GM23248 (cell line): ENCODE measurements at regions not wholly inside any gene's neighbourhood (a gene's known extent, or its start where the extent isn't known, plus 50 kb on each side); places are given as distances from the start of the nearest gene placed in this dataset.
A peak's percentile ranks its signal among the peaks of the same experiment; 100 is the strongest.

Source experiments
- DNase-seq: peaks from one replicate; pipeline ENCODE4 v3.0.0-alpha.2; 2015
- H2AFZ ChIP-seq: fragments of 200-600 bp; sonication (generic); 2 replicates; pipeline ENCODE4 v1.6.1; 2016; ENCODE audit warnings: antibody characterized with exemption
- H3F3A ChIP-seq: fragments of 200-600 bp; sonication (generic); 2 replicates; pipeline ENCODE4 v1.6.1; 2016; ENCODE audit warnings: mild to moderate bottlenecking, antibody characterized with exemption, mixed run types; ENCODE audit not compliant: insufficient read depth
- H3K27ac ChIP-seq: fragments of 200-600 bp; sonication (generic); 2 replicates; pipeline ENCODE4 v1.5.1; 2016; ENCODE audit warnings: mild to moderate bottlenecking
- H3K27me3 ChIP-seq: fragments of 200-600 bp; sonication (generic); replicated peaks from 2 replicates; pipeline ENCODE4 v1.6.1; 2016; ENCODE audit warnings: mild to moderate bottlenecking; ENCODE audit not compliant: insufficient read depth
- H3K36me3 ChIP-seq: fragments of 200-600 bp; sonication (generic); 2 replicates; pipeline ENCODE4 v1.6.1; 2016; ENCODE audit warnings: low read depth, mild to moderate bottlenecking
- H3K4me1 ChIP-seq: fragments of 200-600 bp; sonication (generic); 2 replicates; pipeline ENCODE4 v1.6.1; 2016; ENCODE audit warnings: mild to moderate bottlenecking; ENCODE audit not compliant: insufficient read depth
- H3K4me2 ChIP-seq: fragments of 200-600 bp; sonication (generic); one replicate; pipeline ENCODE4 v1.6.1; 2016; ENCODE audit warnings: mild to moderate bottlenecking; ENCODE audit not compliant: unreplicated experiment
- H3K4me3 ChIP-seq: fragments of 200-600 bp; sonication (generic); 2 replicates; pipeline ENCODE4 v1.5.1; 2016; ENCODE audit warnings: mild to moderate bottlenecking
- H3K79me2 ChIP-seq: fragments of 200-600 bp; sonication (generic); 2 replicates; pipeline ENCODE4 v1.6.1; 2016; ENCODE audit warnings: mild to moderate bottlenecking; ENCODE audit not compliant: insufficient read depth
- H3K9ac ChIP-seq: fragments of 200-600 bp; sonication (generic); 2 replicates; pipeline ENCODE4 v1.6.1; 2016; ENCODE audit warnings: mild to moderate bottlenecking
- H3K9me2 ChIP-seq: fragments of 200-600 bp; sonication (generic); 2 replicates; pipeline ENCODE4 v1.6.1; 2016; ENCODE audit warnings: mixed run types, mild to moderate bottlenecking, moderate library complexity; ENCODE audit not compliant: insufficient read depth
- H3K9me3 ChIP-seq: fragments of 200-600 bp; sonication (generic); one replicate; pipeline ENCODE4 v1.6.1; 2017; ENCODE audit warnings: low read depth
- H4K20me1 ChIP-seq: fragments of 200-600 bp; sonication (generic); 2 replicates; pipeline ENCODE4 v1.6.0; 2016; ENCODE audit not compliant: insufficient read depth
- EZH2 ChIP-seq: fragments of 200-600 bp; sonication (generic); IDR thresholded peaks from 2 replicates; pipeline ENCODE4 v1.6.1; 2018; ENCODE audit warnings: antibody characterized with exemption, mild to moderate bottlenecking; ENCODE audit not compliant: insufficient read depth, poor library complexity, severe bottlenecking
- EZH2phosphoT487 ChIP-seq: fragments of 200-600 bp; sonication (generic); IDR thresholded peaks from 2 replicates; pipeline ENCODE4 v1.6.1; 2018; ENCODE audit warnings: antibody characterized with exemption, moderate library complexity, mild to moderate bottlenecking, low read depth; ENCODE audit not compliant: insufficient read depth
- WGBS, 2 experiments: methylation state at CpG; one replicate each; pipeline ENCODE4 v1.1.6; 2015 to 2017; ENCODE audit warnings: low lambda C conversion rate in 2 of 2, low coverage in 1 of 2; ENCODE audit errors: missing lambda C conversion rate in 2 of 2; 5-methylcytosine and 5-hydroxymethylcytosine counted together
- in situ Hi-C: fragments of 300-500 bp; cut with MboI; formaldehyde crosslinking; loops from 2 replicates; pipeline ENCODE4 v1.15.0; 2020

DNA sequence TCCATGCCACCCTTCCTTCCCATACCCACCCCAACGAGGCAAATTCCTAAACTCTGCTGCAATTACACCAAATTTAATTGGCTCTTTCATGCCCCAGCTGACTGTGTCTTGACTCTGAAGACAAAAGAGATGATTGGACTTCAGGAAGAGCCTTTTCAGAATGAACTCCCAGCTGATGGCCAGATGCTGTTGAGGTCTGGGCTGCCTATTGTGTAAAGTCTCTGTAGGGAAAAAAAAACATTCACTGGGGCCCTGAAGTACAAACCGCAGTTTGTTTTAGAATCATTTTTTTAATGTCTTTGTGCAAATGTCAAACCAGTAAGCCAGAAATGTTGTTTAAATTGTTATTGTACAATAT lies 174.8 kb downstream of the HHIP start:
- TF ChIP-seq EZH2 (no peak), EZH2phosphoT487 (no peak)

DNA sequence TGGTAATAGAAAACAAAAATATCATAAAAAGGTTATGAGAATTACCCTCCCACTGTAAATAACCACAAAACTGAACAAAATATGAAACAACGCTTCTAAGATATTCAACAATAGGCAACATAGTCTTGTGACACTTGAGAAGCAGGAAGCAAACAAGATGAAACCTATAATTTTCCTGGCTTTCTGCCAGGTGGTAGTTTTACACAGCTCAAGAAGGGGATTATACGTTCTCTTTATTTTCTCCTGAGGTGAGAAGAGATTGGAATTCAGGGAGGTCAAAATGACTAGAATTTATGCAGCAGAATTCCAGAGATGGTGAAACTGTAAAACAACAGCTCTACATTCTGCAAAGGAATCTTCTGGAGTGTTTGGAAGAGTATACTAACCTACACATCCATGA lies 186.0 kb downstream of the HHIP start:
- Histone ChIP-seq H2AFZ (no peak overlapping the region), H3K9me3 (no peaks in the 10 kb centered on the region), H4K20me1 (no peaks in the 10 kb centered on the region), H3K27me3 (no peaks in the 10 kb centered on the region; the same call in 1 of the 2 replicates), H3K4me1 (no peaks in the 10 kb centered on the region), H3K36me3 (no peaks in the 10 kb centered on the region), H3K4me2 (no peak overlapping the region), H3K4me3 (no peak overlapping the region), H3K9me2 (no peaks in the 10 kb centered on the region), H3K79me2 (no peaks in the 10 kb centered on the region), H3K9ac (no peak overlapping the region), H3K27ac (no peak overlapping the region), H3F3A (no peaks in the 10 kb centered on the region)
- no peak for DNase-seq
- WGBS, 2 experiments: 46 to 50% methylated on average over 2 of the region's 2 CpGs
- TF ChIP-seq EZH2 (no peak), EZH2phosphoT487 (no peak)
- in situ Hi-C loops: no loop called here

More for the DNA sequence above, 174.8 kb downstream of the HHIP start:
- peaks cover 13% of the 10 kb centered on the region for H3K27me3 ChIP-seq
- in situ Hi-C loops: no loop called here
- no peak overlapping the region for H2AFZ ChIP-seq
- no peaks in the 10 kb centered on the region for H3K36me3 ChIP-seq
- no peak overlapping the region for H3K4me2 ChIP-seq
- no peaks in the 10 kb centered on the region for H3K9me2 ChIP-seq
- H3F3A ChIP-seq: peaks cover 13% of the 10 kb centered on the region; the same call in 1 of the 2 replicates
- H3K27ac ChIP-seq: no peak overlapping the region
- peak; percentile 45 for DNase-seq
- H3K79me2 ChIP-seq: no peaks in the 10 kb centered on the region
- H3K4me3 ChIP-seq: no peak overlapping the region
- H4K20me1 ChIP-seq: no peaks in the 10 kb centered on the region
- 0 out of 2 replicates have a peak, but pooled peaks cover 10% of the 10 kb centered on the region for H3K4me1 ChIP-seq
- 0 to 1% methylated on average over 2 of the region's 2 CpGs for WGBS, 2 experiments
- H3K9ac ChIP-seq: no peak overlapping the region
- H3K9me3 ChIP-seq: no peaks in the 10 kb centered on the region

DNA sequence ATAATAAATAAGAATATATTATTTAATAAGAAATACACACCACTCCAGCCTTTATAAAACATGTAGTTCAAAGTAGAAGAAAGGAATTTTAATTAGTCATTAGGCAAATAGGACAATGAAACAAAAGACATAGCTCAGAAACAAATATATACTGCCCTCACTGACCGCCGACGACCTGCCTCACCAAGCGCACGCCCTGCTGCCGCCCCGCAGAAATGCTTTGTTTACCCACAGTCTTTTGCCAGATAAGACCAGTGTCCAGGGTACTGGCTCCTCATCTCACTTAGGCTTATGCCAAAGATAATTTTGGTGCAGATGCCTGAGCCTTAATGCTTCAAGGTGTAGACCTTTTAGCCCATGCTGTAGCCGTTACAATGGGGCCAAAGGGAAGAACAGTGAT lies 199.5 kb downstream of the HHIP start:
- Histone ChIP-seq H3K27me3 (no peaks in the 10 kb centered on the region), H2AFZ (no peak overlapping the region), H3K27ac (no peak overlapping the region), H3K9me2 (no peaks in the 10 kb centered on the region), H3K9ac (no peak overlapping the region), H3K4me1 (no peaks in the 10 kb centered on the region), H3K9me3 (peaks cover 5% of the 10 kb centered on the region), H3K4me3 (no peak overlapping the region), H3F3A (no peaks in the 10 kb centered on the region), H3K4me2 (no peak overlapping the region), H3K36me3 (no peaks in the 10 kb centered on the region), H4K20me1 (no peaks in the 10 kb centered on the region), H3K79me2 (no peaks in the 10 kb centered on the region)
- in situ Hi-C loops: no loop called here
- TF ChIP-seq EZH2phosphoT487 (no peak), EZH2 (no peak)
- 72 to 73% methylated on average over 8 of the region's 8 CpGs for WGBS, 2 experiments
- no peak for DNase-seq

DNA sequence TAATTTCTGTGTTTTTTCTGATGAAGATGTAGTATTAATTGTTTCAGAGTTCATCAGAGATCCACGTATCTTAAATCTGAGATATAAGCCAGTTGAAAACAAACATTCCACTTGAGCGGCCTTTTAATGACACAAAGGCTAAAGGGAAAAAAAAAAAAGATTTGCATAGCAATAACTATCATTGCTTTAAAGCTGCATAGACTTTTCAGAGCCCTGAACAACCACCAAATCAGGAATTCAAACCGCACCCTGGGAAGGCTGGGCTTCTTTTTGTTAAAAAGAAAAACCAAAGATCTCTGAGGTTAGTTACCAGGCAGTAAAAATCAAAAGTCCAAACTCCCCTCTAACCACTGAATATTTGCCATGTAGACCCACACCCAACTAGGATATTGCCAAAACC lies 206.0 kb downstream of the HHIP start:
- no peaks in the 10 kb centered on the region for H3K9me3 ChIP-seq
- no peak for DNase-seq
- H3K4me3 ChIP-seq: no peak overlapping the region
- no peaks in the 10 kb centered on the region for H3K27me3 ChIP-seq
- in situ Hi-C loops: no loop called here
- H2AFZ ChIP-seq: no peak overlapping the region
- H3K27ac ChIP-seq: no peak overlapping the region
- 33 to 37% methylated on average over 3 of the region's 3 CpGs for WGBS, 2 experiments
- H3K79me2 ChIP-seq: no peaks in the 10 kb centered on the region
- H3K36me3 ChIP-seq: no peaks in the 10 kb centered on the region
- H3F3A ChIP-seq: no peaks in the 10 kb centered on the region
- H3K4me1 ChIP-seq: no peaks in the 10 kb centered on the region
- no peaks in the 10 kb centered on the region for H3K9me2 ChIP-seq
- TF ChIP-seq EZH2phosphoT487: no peak
- TF ChIP-seq EZH2: no peak
- H3K4me2 ChIP-seq: no peak overlapping the region
- no peaks in the 10 kb centered on the region for H4K20me1 ChIP-seq
- H3K9ac ChIP-seq: no peak overlapping the region

DNA sequence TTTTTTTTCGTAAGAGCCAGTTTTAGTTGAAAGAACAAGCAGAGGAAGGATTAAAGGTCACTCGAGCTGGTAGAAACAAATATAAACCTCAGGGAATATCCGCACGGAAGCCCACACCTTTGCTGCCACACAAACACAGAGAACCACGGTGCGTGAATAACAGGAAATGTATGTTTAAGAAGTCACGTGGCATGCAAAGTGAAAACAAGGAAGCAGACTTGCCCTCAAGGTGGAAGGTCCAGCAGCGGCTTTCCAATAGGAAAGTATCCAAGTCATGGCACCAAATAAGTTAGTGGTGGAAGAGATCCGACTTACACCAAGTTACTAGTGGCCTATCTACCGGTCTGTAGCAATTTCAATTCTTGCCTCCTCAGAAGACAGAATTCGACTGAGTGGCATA lies 215.5 kb downstream of the HHIP start:
- 44 to 47% methylated on average over 11 of the region's 11 CpGs for WGBS, 2 experiments
- H3K9me2 ChIP-seq: no peaks in the 10 kb centered on the region
- H4K20me1 ChIP-seq: no peaks in the 10 kb centered on the region
- no peak overlapping the region for H2AFZ ChIP-seq
- no peaks in the 10 kb centered on the region for H3K4me1 ChIP-seq
- H3K4me2 ChIP-seq: no peak overlapping the region
- no peak overlapping the region for H3K4me3 ChIP-seq
- TF ChIP-seq EZH2 (no peak), EZH2phosphoT487 (no peak)
- H3K9me3 ChIP-seq: no peaks in the 10 kb centered on the region
- no peaks in the 10 kb centered on the region for H3K27me3 ChIP-seq
- no peaks in the 10 kb centered on the region for H3K79me2 ChIP-seq
- DNase-seq: no peak
- no peak overlapping the region for H3K27ac ChIP-seq
- in situ Hi-C loops: no loop called here
- no peaks in the 10 kb centered on the region for H3F3A ChIP-seq
- H3K9ac ChIP-seq: no peak overlapping the region
- H3K36me3 ChIP-seq: no peaks in the 10 kb centered on the region
